SHP77 (cell line): ENCODE measurements at regions not wholly inside any gene's neighbourhood (a gene's known extent, or its start where the extent isn't known, plus 50 kb on each side); places are given as distances from the start of the nearest gene placed in this dataset.

Experiments
- DNase-seq, 2 experiments: peaks; one replicate each; lab custom pipeline; 2025; lab: John Stamatoyannopoulos, UW

- no peak for DNase-seq
These were observed 276.7 kb downstream of the CDH10 start for GRCh38 chr5:24368115-24368514.

- DNase-seq = no peak
These were observed 268.6 kb downstream of the CDH10 start for GRCh38 chr5:24376210-24376609.

GRCh38 chr5:24376616-24377015, 268.2 kb downstream of the CDH10 start:
- DNase-seq = no peak

- peak in 1 of 2 experiments; percentile 12 for DNase-seq
These were observed 262.8 kb downstream of the CDH10 start for GRCh38 chr5:24381861-24382489.

GRCh38 chr5:24385070-24385469, 259.7 kb downstream of the CDH10 start:
- no peak for DNase-seq

- DNase-seq = no peak
These were observed 259.2 kb downstream of the CDH10 start for GRCh38 chr5:24385617-24386016.

- DNase-seq = no peak
These were observed 256.3 kb downstream of the CDH10 start for GRCh38 chr5:24388448-24388847.

- no peak for DNase-seq
These were observed 254.8 kb downstream of the CDH10 start for GRCh38 chr5:24389968-24390367.

GRCh38 chr5:24391816-24392215, 253.0 kb downstream of the CDH10 start:
- no peak for DNase-seq

- no peak for DNase-seq
These were observed 247.2 kb downstream of the CDH10 start for GRCh38 chr5:24397601-24398000.

GRCh38 chr5:24401773-24402172, 243.0 kb downstream of the CDH10 start:
- DNase-seq = no peak

GRCh38 chr5:24407466-24407865, 237.3 kb downstream of the CDH10 start:
- DNase-seq = no peak

GRCh38 chr5:24428345-24428744, 216.4 kb downstream of the CDH10 start:
- DNase-seq = no peak

- no peak for DNase-seq
These were observed 211.2 kb downstream of the CDH10 start for GRCh38 chr5:24433555-24433954.
